Loucy (cell line): ENCODE measurements at regions not wholly inside any gene's neighbourhood (a gene's known extent, or its start where the extent isn't known, plus 50 kb on each side); places are given as distances from the start of the nearest gene placed in this dataset.

Experiments
- H2AFZ ChIP-seq: fragments of 200-600 bp; sonication (generic); 2 replicates; pipeline ENCODE4 v1.6.0; 2016; ENCODE audit warnings: antibody characterized with exemption, mild to moderate bottlenecking, low read length, moderate library complexity
- H3F3A ChIP-seq: fragments of 200-600 bp; 2 replicates; pipeline ENCODE4 v1.6.0; 2016; ENCODE audit warnings: antibody characterized with exemption, low read depth, mild to moderate bottlenecking
- H3K27me3 ChIP-seq: fragments of 200-600 bp; sonication (generic); 2 replicates; pipeline ENCODE4 v1.6.1; 2014; ENCODE audit warnings: low read length, mild to moderate bottlenecking; ENCODE audit not compliant: insufficient read depth, poor library complexity, severe bottlenecking
- H3K36me3 ChIP-seq: fragments of 200-600 bp; sonication (generic); 2 replicates; pipeline ENCODE4 v1.6.1; 2016; ENCODE audit warnings: low read length; ENCODE audit not compliant: insufficient read depth
- H3K4me1 ChIP-seq: fragments of 200-600 bp; sonication (generic); 2 replicates; pipeline ENCODE4 v1.5.1; 2014; ENCODE audit warnings: low read length, mild to moderate bottlenecking; ENCODE audit not compliant: insufficient read depth, poor library complexity, severe bottlenecking
- H3K4me2 ChIP-seq: fragments of 200-600 bp; sonication (generic); 2 replicates; pipeline ENCODE4 v1.6.0; 2014; ENCODE audit warnings: antibody characterized with exemption, low read length, low read depth, mild to moderate bottlenecking; ENCODE audit not compliant: poor library complexity, severe bottlenecking
- H3K4me3 ChIP-seq: fragments of 200-600 bp; sonication (generic); 2 replicates; pipeline ENCODE4 v1.5.1; 2014; ENCODE audit warnings: low read length, mild to moderate bottlenecking, mixed read lengths; ENCODE audit not compliant: poor library complexity, severe bottlenecking
- H3K79me2 ChIP-seq: fragments of 200-600 bp; sonication (generic); 2 replicates; pipeline ENCODE4 v1.6.1; 2014; ENCODE audit warnings: low read length; ENCODE audit not compliant: insufficient read depth
- H3K9ac ChIP-seq: fragments of 200-600 bp; sonication (generic); 2 replicates; pipeline ENCODE4 v1.6.0; 2014; ENCODE audit warnings: mild to moderate bottlenecking, low read depth, low read length, moderate library complexity; ENCODE audit not compliant: poor library complexity, severe bottlenecking
- H3K9me2 ChIP-seq: fragments of 200-600 bp; sonication (generic); replicated peaks from 2 replicates; pipeline ENCODE4 v1.6.1; 2016; ENCODE audit warnings: low read depth, low read length, mixed read lengths
- H3K9me3 ChIP-seq: fragments of 200-600 bp; sonication (generic); 2 replicates; pipeline ENCODE4 v1.6.1; 2014; ENCODE audit warnings: mild to moderate bottlenecking, antibody characterized with exemption, low read length, low read depth; ENCODE audit not compliant: insufficient read depth
- H4K20me1 ChIP-seq: fragments of 200-600 bp; sonication (generic); 2 replicates; pipeline ENCODE4 v1.6.0; 2014; ENCODE audit warnings: antibody characterized with exemption, low read length, mild to moderate bottlenecking; ENCODE audit not compliant: insufficient read depth, poor library complexity, severe bottlenecking
- EZH2phosphoT487 ChIP-seq: fragments of 200-600 bp; IDR thresholded peaks from 2 replicates; pipeline ENCODE4 v1.6.1; 2018; ENCODE audit warnings: antibody characterized with exemption, mild to moderate bottlenecking, moderate library complexity, borderline replicate concordance
- TF ChIP-seq, protein P1 (sequence below): fragments of 200-600 bp; sonication (generic); conservative IDR thresholded peaks from 2 replicates; pipeline ENCODE4 v1.5.1; 2014; ENCODE audit warnings: mild to moderate bottlenecking, antibody characterized with exemption, low read length

DNA sequence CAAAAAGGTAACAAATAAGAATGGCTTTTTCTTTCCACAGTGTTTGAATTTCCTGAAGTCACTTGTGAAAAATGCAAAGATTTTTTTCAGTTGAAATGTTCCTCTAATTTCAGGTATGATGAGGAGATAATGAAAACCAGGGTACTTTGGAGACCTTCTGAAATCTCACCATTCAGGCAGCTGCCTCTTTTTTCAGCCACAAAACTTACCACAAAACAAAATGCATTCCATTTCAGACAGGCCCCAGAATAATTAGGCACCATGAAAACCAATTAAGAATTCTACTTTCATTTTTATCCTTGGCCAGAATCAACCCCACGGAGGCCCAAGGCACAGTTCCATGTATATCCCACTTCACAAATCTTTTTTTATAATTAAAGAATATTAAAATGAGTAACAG, 880.3 kb upstream of the ACVR2A start:
- Histone ChIP-seq H3K9ac (no peak overlapping the region), H3K4me1 (no peaks in the 10 kb centered on the region)
- no peak for TF ChIP-seq EZH2phosphoT487
- TF ChIP-seq, protein P1, sequence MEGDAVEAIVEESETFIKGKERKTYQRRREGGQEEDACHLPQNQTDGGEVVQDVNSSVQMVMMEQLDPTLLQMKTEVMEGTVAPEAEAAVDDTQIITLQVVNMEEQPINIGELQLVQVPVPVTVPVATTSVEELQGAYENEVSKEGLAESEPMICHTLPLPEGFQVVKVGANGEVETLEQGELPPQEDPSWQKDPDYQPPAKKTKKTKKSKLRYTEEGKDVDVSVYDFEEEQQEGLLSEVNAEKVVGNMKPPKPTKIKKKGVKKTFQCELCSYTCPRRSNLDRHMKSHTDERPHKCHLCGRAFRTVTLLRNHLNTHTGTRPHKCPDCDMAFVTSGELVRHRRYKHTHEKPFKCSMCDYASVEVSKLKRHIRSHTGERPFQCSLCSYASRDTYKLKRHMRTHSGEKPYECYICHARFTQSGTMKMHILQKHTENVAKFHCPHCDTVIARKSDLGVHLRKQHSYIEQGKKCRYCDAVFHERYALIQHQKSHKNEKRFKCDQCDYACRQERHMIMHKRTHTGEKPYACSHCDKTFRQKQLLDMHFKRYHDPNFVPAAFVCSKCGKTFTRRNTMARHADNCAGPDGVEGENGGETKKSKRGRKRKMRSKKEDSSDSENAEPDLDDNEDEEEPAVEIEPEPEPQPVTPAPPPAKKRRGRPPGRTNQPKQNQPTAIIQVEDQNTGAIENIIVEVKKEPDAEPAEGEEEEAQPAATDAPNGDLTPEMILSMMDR, result no peak

GRCh38 chr2:146954544-146954943, 890.3 kb upstream of the ACVR2A start:
- H3K9me3 ChIP-seq, result no peaks in the 10 kb centered on the region
- H3K27me3 ChIP-seq, result no peaks in the 10 kb centered on the region
- no peak for TF ChIP-seq EZH2phosphoT487
- TF ChIP-seq, protein P1, result no peak
- H3K9me2 ChIP-seq, result no peaks in the 10 kb centered on the region
- no peaks in the 10 kb centered on the region for H3K79me2 ChIP-seq
- no peaks in the 10 kb centered on the region for H3K4me1 ChIP-seq
- no peaks in the 10 kb centered on the region for H4K20me1 ChIP-seq
- H3K9ac ChIP-seq, result no peak overlapping the region
- H3K4me3 ChIP-seq, result no peak overlapping the region
- H3K4me2 ChIP-seq, result no peak overlapping the region
- no peaks in the 10 kb centered on the region for H3F3A ChIP-seq
- no peak overlapping the region for H2AFZ ChIP-seq
- no peaks in the 10 kb centered on the region for H3K36me3 ChIP-seq

More for the DNA sequence above, 880.3 kb upstream of the ACVR2A start:
- Histone ChIP-seq H3K9me2 (no peaks in the 10 kb centered on the region), H3K4me2 (no peak overlapping the region), H3K27me3 (no peaks in the 10 kb centered on the region), H3K4me3 (no peak overlapping the region), H3K9me3 (no peaks in the 10 kb centered on the region), H2AFZ (no peak overlapping the region), H3F3A (no peaks in the 10 kb centered on the region), H3K36me3 (no peaks in the 10 kb centered on the region), H3K79me2 (no peaks in the 10 kb centered on the region), H4K20me1 (no peaks in the 10 kb centered on the region)

- Histone ChIP-seq H3K9me3 (no peaks in the 10 kb centered on the region), H3K27me3 (no peaks in the 10 kb centered on the region), H3K79me2 (no peaks in the 10 kb centered on the region), H3K9ac (no peak overlapping the region), H3K4me2 (no peak overlapping the region), H4K20me1 (no peaks in the 10 kb centered on the region), H2AFZ (no peak overlapping the region), H3F3A (no peaks in the 10 kb centered on the region), H3K9me2 (no peaks in the 10 kb centered on the region), H3K36me3 (no peaks in the 10 kb centered on the region), H3K4me3 (no peak overlapping the region), H3K4me1 (no peaks in the 10 kb centered on the region)
- TF ChIP-seq, protein P1, result no peak
- TF ChIP-seq EZH2phosphoT487, result no peak
These were observed 892.1 kb upstream of the ACVR2A start for GRCh38 chr2:146952696-146953095.
